ENCODE measurements at regions not wholly inside any gene's neighbourhood (a gene's known extent, or its start where the extent isn't known, plus 50 kb on each side); places are given as distances from the start of the nearest gene placed in this dataset.
"Not testable (repeated sequence)": the region's sequence is repeated elsewhere in the genome, so short reads cannot be mapped to it uniquely, and the experiment has no call there.

- DNase-seq, result no peak
Measured at GRCh38 chr1:95622609-95623008, 388.6 kb downstream of the RWDD3 start.

GRCh38 chr1:95625224-95625623 is 391.2 kb downstream of the RWDD3 start:
- no peak for DNase-seq

- no peak for DNase-seq
Measured at GRCh38 chr1:95627244-95627643, 393.2 kb downstream of the RWDD3 start.

GRCh38 chr1:95631695-95632094 is 397.7 kb downstream of the RWDD3 start:
- DNase-seq, result no peak

- DNase-seq, result no peak
Measured at GRCh38 chr1:95635811-95636210, 401.8 kb downstream of the RWDD3 start.

GRCh38 chr1:95636897-95637296 is 402.9 kb downstream of the RWDD3 start:
- no peak for DNase-seq

- DNase-seq, result no peak
Measured at GRCh38 chr1:95640746-95641145, 406.7 kb downstream of the RWDD3 start.

- no peak for DNase-seq
Measured at GRCh38 chr1:95641386-95641785, 407.4 kb downstream of the RWDD3 start.

- DNase-seq, result no peak
Measured at GRCh38 chr1:95642035-95642434, 408.0 kb downstream of the RWDD3 start.

GRCh38 chr1:95643071-95643470 is 409.1 kb downstream of the RWDD3 start:
- DNase-seq, result no peak

GRCh38 chr1:95645126-95645525 is 411.1 kb downstream of the RWDD3 start:
- DNase-seq, result not testable (repeated sequence)

GRCh38 chr1:95650631-95651030 is 416.6 kb downstream of the RWDD3 start:
- no peak for DNase-seq

GRCh38 chr1:95652423-95652965 is 418.5 kb downstream of the RWDD3 start:
- no peak for DNase-seq

GRCh38 chr1:95653618-95654017 is 419.6 kb downstream of the RWDD3 start:
- DNase-seq, result no peak

GRCh38 chr1:95655321-95656020 is 421.5 kb downstream of the RWDD3 start:
- DNase-seq, result peak; percentile 47

GRCh38 chr1:95657248-95657647 is 423.2 kb downstream of the RWDD3 start:
- no peak for DNase-seq

GRCh38 chr1:95659166-95659565 is 425.2 kb downstream of the RWDD3 start:
- DNase-seq, result no peak

GRCh38 chr1:95659588-95659987 is 425.6 kb downstream of the RWDD3 start:
- no peak for DNase-seq

- DNase-seq, result no peak
Measured at GRCh38 chr1:95660736-95661135, 426.7 kb downstream of the RWDD3 start.

- not testable (repeated sequence) for DNase-seq
Measured at GRCh38 chr1:95663530-95663929, 429.5 kb downstream of the RWDD3 start.

- DNase-seq, result no peak
Measured at GRCh38 chr1:95668165-95668564, 434.2 kb downstream of the RWDD3 start.

- not testable (repeated sequence) for DNase-seq
Measured at GRCh38 chr1:95669638-95670037, 435.6 kb downstream of the RWDD3 start.

GRCh38 chr1:95671098-95671497 is 437.1 kb downstream of the RWDD3 start:
- DNase-seq, result no peak

- DNase-seq, result no peak
Measured at GRCh38 chr1:95679262-95679661, 445.3 kb downstream of the RWDD3 start.

- peak; percentile 16 for DNase-seq
Measured at GRCh38 chr1:95685081-95685480, 451.1 kb downstream of the RWDD3 start.
